ENCODE measurements at regions not wholly inside any gene's neighbourhood (a gene's known extent, or its start where the extent isn't known, plus 50 kb on each side); places are given as distances from the start of the nearest gene placed in this dataset.

- CTCF ChIA-PET = no interaction called here
- Mint-ChIP-seq H3K4me3 (no peak overlapping the region), H3K9me3 (no peaks in the 10 kb centered on the region), H3K4me1 (no peaks in the 10 kb centered on the region), H3K27ac (no peak overlapping the region), H3K36me3 (no peaks in the 10 kb centered on the region), H3K27me3 (ENCODE audit: low read depth) (no peaks in the 10 kb centered on the region)
- TF ChIP-seq NR1H2 (CRISPR knock-in tag; IDR thresholded peaks at IDR 0.05) (no peak), IRF2 (CRISPR knock-in tag; IDR thresholded peaks at IDR 0.05; ENCODE audit: borderline replicate concordance, low read depth) (no peak), MXD4 (CRISPR knock-in tag; IDR thresholded peaks at IDR 0.05; ENCODE audit: borderline replicate concordance) (no peak), GABPB1 (CRISPR knock-in tag; IDR thresholded peaks at IDR 0.05) (no peak), ZNF121 (CRISPR knock-in tag; IDR thresholded peaks at IDR 0.05) (no peak), CREB1 (CRISPR knock-in tag; IDR thresholded peaks at IDR 0.05) (no peak), ZNF263 (CRISPR knock-in tag; IDR thresholded peaks at IDR 0.05; ENCODE audit: low read depth) (no peak), TP53 (CRISPR knock-in tag; IDR thresholded peaks at IDR 0.05) (no peak), ZNF671 (CRISPR knock-in tag; IDR thresholded peaks at IDR 0.05) (no peak), KAT7 (CRISPR knock-in tag; IDR thresholded peaks at IDR 0.05; ENCODE audit: borderline replicate concordance) (no peak)
- TF ChIP-seq, protein P1, sequence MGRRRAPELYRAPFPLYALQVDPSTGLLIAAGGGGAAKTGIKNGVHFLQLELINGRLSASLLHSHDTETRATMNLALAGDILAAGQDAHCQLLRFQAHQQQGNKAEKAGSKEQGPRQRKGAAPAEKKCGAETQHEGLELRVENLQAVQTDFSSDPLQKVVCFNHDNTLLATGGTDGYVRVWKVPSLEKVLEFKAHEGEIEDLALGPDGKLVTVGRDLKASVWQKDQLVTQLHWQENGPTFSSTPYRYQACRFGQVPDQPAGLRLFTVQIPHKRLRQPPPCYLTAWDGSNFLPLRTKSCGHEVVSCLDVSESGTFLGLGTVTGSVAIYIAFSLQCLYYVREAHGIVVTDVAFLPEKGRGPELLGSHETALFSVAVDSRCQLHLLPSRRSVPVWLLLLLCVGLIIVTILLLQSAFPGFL (CRISPR knock-in tag; IDR thresholded peaks at IDR 0.05; ENCODE audit: borderline replicate concordance) = no peak
- TF ChIP-seq, protein P2, sequence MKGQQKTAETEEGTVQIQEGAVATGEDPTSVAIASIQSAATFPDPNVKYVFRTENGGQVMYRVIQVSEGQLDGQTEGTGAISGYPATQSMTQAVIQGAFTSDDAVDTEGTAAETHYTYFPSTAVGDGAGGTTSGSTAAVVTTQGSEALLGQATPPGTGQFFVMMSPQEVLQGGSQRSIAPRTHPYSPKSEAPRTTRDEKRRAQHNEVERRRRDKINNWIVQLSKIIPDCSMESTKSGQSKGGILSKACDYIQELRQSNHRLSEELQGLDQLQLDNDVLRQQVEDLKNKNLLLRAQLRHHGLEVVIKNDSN (CRISPR knock-in tag; IDR thresholded peaks at IDR 0.05) = no peak
- ATAC-seq (no peak), DNase-seq (ENCODE audit: low spot score) (no peak)
- POLR2A ChIA-PET = no interaction called here
These were observed 213.8 kb downstream of the HRH4 start for GRCh38 chr18:24674200-24674599.

GRCh38 chr18:24674605-24675004 is 214.2 kb downstream of the HRH4 start:
- ChIA-PET POLR2A (no interaction called here), CTCF (no interaction called here)
- Mint-ChIP-seq H3K9me3 (no peaks in the 10 kb centered on the region), H3K4me1 (no peaks in the 10 kb centered on the region), H3K27me3 (ENCODE audit: low read depth) (no peaks in the 10 kb centered on the region), H3K36me3 (no peaks in the 10 kb centered on the region), H3K27ac (no peak overlapping the region), H3K4me3 (no peak overlapping the region)
- no peak for ATAC-seq
- TF ChIP-seq SOX15 (CRISPR knock-in tag; IDR thresholded peaks at IDR 0.05) (no peak), TEAD4 (CRISPR knock-in tag; IDR thresholded peaks at IDR 0.05) (no peak)
- TF ChIP-seq, protein P3, sequence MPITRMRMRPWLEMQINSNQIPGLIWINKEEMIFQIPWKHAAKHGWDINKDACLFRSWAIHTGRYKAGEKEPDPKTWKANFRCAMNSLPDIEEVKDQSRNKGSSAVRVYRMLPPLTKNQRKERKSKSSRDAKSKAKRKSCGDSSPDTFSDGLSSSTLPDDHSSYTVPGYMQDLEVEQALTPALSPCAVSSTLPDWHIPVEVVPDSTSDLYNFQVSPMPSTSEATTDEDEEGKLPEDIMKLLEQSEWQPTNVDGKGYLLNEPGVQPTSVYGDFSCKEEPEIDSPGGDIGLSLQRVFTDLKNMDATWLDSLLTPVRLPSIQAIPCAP (CRISPR knock-in tag; IDR thresholded peaks at IDR 0.05) = no peak
- DNase-seq (ENCODE audit: low spot score) = no peak

DNA sequence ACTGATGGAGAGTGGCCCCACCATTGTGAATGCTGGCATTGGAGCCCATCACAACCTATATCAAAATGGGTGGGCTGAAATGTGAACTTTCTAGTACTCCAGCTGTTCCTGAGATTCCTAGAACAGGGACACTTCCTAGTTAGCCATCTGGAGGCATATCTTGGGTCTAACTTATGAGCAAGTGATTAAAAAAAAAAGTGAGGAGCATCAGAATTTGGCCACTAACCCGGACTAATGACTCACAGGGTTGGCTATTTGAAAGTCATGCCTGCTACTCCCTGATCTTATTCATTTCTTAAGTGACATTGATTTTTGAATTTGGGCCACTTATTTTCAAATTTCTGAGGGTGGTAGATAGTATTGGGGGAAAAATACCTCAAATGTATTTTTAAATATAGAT is 216.6 kb downstream of the HRH4 start:
- Mint-ChIP-seq H3K27ac (no peak overlapping the region), H3K9me3 (no peaks in the 10 kb centered on the region), H3K4me3 (no peak overlapping the region), H3K4me1 (no peaks in the 10 kb centered on the region), H3K36me3 (no peaks in the 10 kb centered on the region), H3K27me3 (ENCODE audit: low read depth) (no peaks in the 10 kb centered on the region)
- ATAC-seq (no peak), DNase-seq (ENCODE audit: low spot score) (no peak)
- ChIA-PET CTCF (interaction anchor here (1.1 to 2.5 kb wide), 2 partner anchors 50 to 133 kb away, joined by 3 to 8 read pairs; no protein-coding TSS in a partner anchor), POLR2A (no interaction called here)
- TF ChIP-seq ZNF425 (CRISPR knock-in tag; conservative IDR thresholded peaks at IDR 0.05) = no peak
- TF ChIP-seq TEAD4 (CRISPR knock-in tag; IDR thresholded peaks at IDR 0.05) = no peak
- no peak for TF ChIP-seq ATF1 (CRISPR knock-in tag; IDR thresholded peaks at IDR 0.05)
- TF ChIP-seq ZNF671 (CRISPR knock-in tag; IDR thresholded peaks at IDR 0.05) = no peak
- no peak for TF ChIP-seq CTCF (IDR thresholded peaks at IDR 0.05)
- TF ChIP-seq KAT7 (CRISPR knock-in tag; IDR thresholded peaks at IDR 0.05; ENCODE audit: borderline replicate concordance) = no peak
- TF ChIP-seq, protein P4, sequence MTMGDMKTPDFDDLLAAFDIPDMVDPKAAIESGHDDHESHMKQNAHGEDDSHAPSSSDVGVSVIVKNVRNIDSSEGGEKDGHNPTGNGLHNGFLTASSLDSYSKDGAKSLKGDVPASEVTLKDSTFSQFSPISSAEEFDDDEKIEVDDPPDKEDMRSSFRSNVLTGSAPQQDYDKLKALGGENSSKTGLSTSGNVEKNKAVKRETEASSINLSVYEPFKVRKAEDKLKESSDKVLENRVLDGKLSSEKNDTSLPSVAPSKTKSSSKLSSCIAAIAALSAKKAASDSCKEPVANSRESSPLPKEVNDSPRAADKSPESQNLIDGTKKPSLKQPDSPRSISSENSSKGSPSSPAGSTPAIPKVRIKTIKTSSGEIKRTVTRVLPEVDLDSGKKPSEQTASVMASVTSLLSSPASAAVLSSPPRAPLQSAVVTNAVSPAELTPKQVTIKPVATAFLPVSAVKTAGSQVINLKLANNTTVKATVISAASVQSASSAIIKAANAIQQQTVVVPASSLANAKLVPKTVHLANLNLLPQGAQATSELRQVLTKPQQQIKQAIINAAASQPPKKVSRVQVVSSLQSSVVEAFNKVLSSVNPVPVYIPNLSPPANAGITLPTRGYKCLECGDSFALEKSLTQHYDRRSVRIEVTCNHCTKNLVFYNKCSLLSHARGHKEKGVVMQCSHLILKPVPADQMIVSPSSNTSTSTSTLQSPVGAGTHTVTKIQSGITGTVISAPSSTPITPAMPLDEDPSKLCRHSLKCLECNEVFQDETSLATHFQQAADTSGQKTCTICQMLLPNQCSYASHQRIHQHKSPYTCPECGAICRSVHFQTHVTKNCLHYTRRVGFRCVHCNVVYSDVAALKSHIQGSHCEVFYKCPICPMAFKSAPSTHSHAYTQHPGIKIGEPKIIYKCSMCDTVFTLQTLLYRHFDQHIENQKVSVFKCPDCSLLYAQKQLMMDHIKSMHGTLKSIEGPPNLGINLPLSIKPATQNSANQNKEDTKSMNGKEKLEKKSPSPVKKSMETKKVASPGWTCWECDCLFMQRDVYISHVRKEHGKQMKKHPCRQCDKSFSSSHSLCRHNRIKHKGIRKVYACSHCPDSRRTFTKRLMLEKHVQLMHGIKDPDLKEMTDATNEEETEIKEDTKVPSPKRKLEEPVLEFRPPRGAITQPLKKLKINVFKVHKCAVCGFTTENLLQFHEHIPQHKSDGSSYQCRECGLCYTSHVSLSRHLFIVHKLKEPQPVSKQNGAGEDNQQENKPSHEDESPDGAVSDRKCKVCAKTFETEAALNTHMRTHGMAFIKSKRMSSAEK (CRISPR knock-in tag; IDR thresholded peaks at IDR 0.05; ENCODE audit: borderline replicate concordance) = no peak
- TF ChIP-seq ZNF121 (CRISPR knock-in tag; IDR thresholded peaks at IDR 0.05) = no peak
- TF ChIP-seq JUN (CRISPR knock-in tag; IDR thresholded peaks at IDR 0.05) = no peak
- no peak for TF ChIP-seq ZNF263 (CRISPR knock-in tag; IDR thresholded peaks at IDR 0.05; ENCODE audit: low read depth)
- TF ChIP-seq GTF2I (CRISPR knock-in tag; conservative IDR thresholded peaks at IDR 0.05) = no peak
- TF ChIP-seq ZMAT4 (CRISPR knock-in tag; IDR thresholded peaks at IDR 0.05) = no peak

Measured in WTC11 (cell line).